K562 (cell line): ENCODE measurements at regions not wholly inside any gene's neighbourhood (a gene's known extent, or its start where the extent isn't known, plus 50 kb on each side); places are given as distances from the start of the nearest gene placed in this dataset.

Experiments used
- ATAC-seq: fragments of 200-7000 bp; cut with Tn5 transposase; 3 replicates; pipeline ENCODE4 v1.9.1; 2020; ENCODE audit warnings: moderate library complexity
- BruUV-seq: library from RNA; stranded (reverse); fragments of 400-500 nt; replicated peaks from 2 replicates; lab custom pipeline; 2021; lab: Mats Ljungman, UMichigan
- CTCF ChIA-PET: fragments of 300-600 bp; formaldehyde crosslinking; extraction: SDS; loops from one replicate; lab custom pipeline; 2021; ENCODE audit warnings: low intra/inter-chr PET ratio; lab: Yijun Ruan, JAX
- POLR2A ChIA-PET: fragments of 300-600, 350-650 bp; sonication (Branson Sonifier 250); formaldehyde crosslinking; extraction: SDS; loops from one replicate; lab custom pipeline; 2021; ENCODE audit warnings: antibody characterized with exemption, inconsistent platforms; lab: Yijun Ruan, JAX
- DNase-seq, 4 experiments: peaks; one replicate each; pipeline versions ENCODE4 v3.0.0 to v3.0.0-alpha.2; 2011 to 2018; ENCODE audit warnings: low spot score in 3 of 4, mixed read lengths in 3 of 4; ENCODE audit errors: extremely low read depth in 1 of 4
- FAIRE-seq: peaks from 2 replicates; lab custom pipeline; 2011; peaks lifted over from hg19 to GRCh38; lab: Jason Lieb, UNC
- H2AFZ ChIP-seq: 2 replicates; pipeline ENCODE4 v1.6.0; 2011; ENCODE audit warnings: low read depth, low read length, control low read depth, inconsistent platforms
- H3K27ac ChIP-seq: fragments of 200-600 bp; 3 replicates; pipeline ENCODE4 v1.8.0; 2011; ENCODE audit warnings: low read depth, mild to moderate bottlenecking, control low read depth, inconsistent platforms, low read length, moderate library complexity, mixed read lengths; ENCODE audit errors: extremely low read depth
- H3K27me3 ChIP-seq, 2 experiments: fragments of 300-600 bp in 1 of 2; 2 replicates in 1 of 2; 3 replicates in 1 of 2; pipeline versions ENCODE4 v1.6.0 to v1.8.0; 2011; ENCODE audit warnings: inconsistent platforms in 2 of 2, low read length in 2 of 2, mild to moderate bottlenecking in 1 of 2, mixed read lengths in 1 of 2, moderate library complexity in 1 of 2; ENCODE audit not compliant: control insufficient read depth in 2 of 2, insufficient read depth in 2 of 2
- H3K36me3 ChIP-seq: fragments of 300-600 bp; 3 replicates; pipeline ENCODE4 v1.8.0; 2011; ENCODE audit warnings: mild to moderate bottlenecking, low read length, inconsistent platforms; ENCODE audit not compliant: control insufficient read depth, insufficient read depth
- H3K4me1 ChIP-seq, 2 experiments: fragments of 200-600 bp in 1 of 2; replicated peaks in 1 of 2; 2 replicates in 1 of 2; 3 replicates in 1 of 2; pipeline versions ENCODE4 v1.5.1 to v1.8.0; 2011; ENCODE audit warnings: inconsistent platforms in 2 of 2, low read length in 2 of 2, mild to moderate bottlenecking in 1 of 2, mixed read lengths in 1 of 2, moderate library complexity in 1 of 2; ENCODE audit not compliant: control insufficient read depth in 2 of 2, insufficient read depth in 2 of 2
- H3K4me2 ChIP-seq: 2 replicates; pipeline ENCODE4 v1.6.1; 2011; ENCODE audit warnings: low read length, control low read depth, inconsistent platforms, mixed read lengths; ENCODE audit not compliant: insufficient read depth
- H3K4me3 ChIP-seq: fragments of 200-600 bp; sonication (generic), shearing (Covaris generic); 2 replicates; pipeline ENCODE4 v1.5.1; 2016; ENCODE audit warnings: control low read depth, inconsistent platforms
- H3K79me2 ChIP-seq: fragments of 200-600 bp; 3 replicates; pipeline ENCODE4 v1.8.0; 2011; ENCODE audit warnings: low read length, inconsistent platforms; ENCODE audit not compliant: control insufficient read depth, insufficient read depth
- H3K9ac ChIP-seq, 2 experiments: 2 replicates each; pipeline versions ENCODE4 v1.6.0 to v1.6.1; 2011; ENCODE audit warnings: low read depth in 2 of 2, low read length in 2 of 2, control low read depth in 1 of 2, inconsistent platforms in 1 of 2, mild to moderate bottlenecking in 1 of 2, mixed read lengths in 1 of 2; ENCODE audit not compliant: insufficient read depth in 1 of 2
- H3K9me1 ChIP-seq: one replicate; pipeline ENCODE4 v1.6.0; 2011; ENCODE audit warnings: inconsistent platforms, mild to moderate bottlenecking, low read length, moderate library complexity; ENCODE audit not compliant: control insufficient read depth, insufficient read depth
- H3K9me3 ChIP-seq: replicated peaks from 2 replicates; pipeline ENCODE4 v1.5.1; 2011; ENCODE audit warnings: low read depth, low read length, inconsistent platforms; ENCODE audit not compliant: control insufficient read depth, insufficient read depth
- H4K20me1 ChIP-seq: replicated peaks from 2 replicates; pipeline ENCODE4 v1.6.1; 2011; ENCODE audit warnings: low read length, inconsistent platforms, mixed read lengths; ENCODE audit not compliant: control insufficient read depth, insufficient read depth
- BRCA1 ChIP-seq, 2 experiments: fragments of 450-650 bp in 1 of 2; sonication (generic) in 1 of 2; formaldehyde crosslinking in 1 of 2; IDR thresholded peaks; 2 replicates each; pipeline versions ENCODE4 v1.5.0 to v1.6.1; 2017 to 2020; ENCODE audit warnings: mild to moderate bottlenecking in 1 of 2, missing genetic modification reagents in 1 of 2
- C11orf30 ChIP-seq: fragments of 450-650 bp; IDR thresholded peaks from 2 replicates; pipeline ENCODE4 v1.6.1; 2016; ENCODE audit warnings: low read depth, mild to moderate bottlenecking
- CBX5 ChIP-seq: IDR thresholded peaks from 2 replicates; pipeline ENCODE4 v1.6.1; 2014; ENCODE audit warnings: low read depth, borderline replicate concordance
- KLF1 ChIP-seq: fragments of 450-650 bp; IDR thresholded peaks from 2 replicates; pipeline ENCODE4 v1.6.1; 2016; ENCODE audit warnings: missing genetic modification characterization, missing compliant biosample characterization
- MAFF ChIP-seq: IDR thresholded peaks from 2 replicates; pipeline ENCODE4 v1.6.1; 2012; ENCODE audit warnings: low read length, improper control_type of control experiment
- MAFG ChIP-seq: fragments of 450-650 bp; conservative IDR thresholded peaks from 2 replicates; pipeline ENCODE4 v1.6.1; 2016; ENCODE audit warnings: missing genetic modification characterization, missing compliant biosample characterization
- MAFK ChIP-seq: IDR thresholded peaks from 2 replicates; pipeline ENCODE4 v1.6.1; 2011; ENCODE audit warnings: low read length, improper control_type of control experiment
- MYNN ChIP-seq, 2 experiments: sonication (generic); formaldehyde crosslinking in 1 of 2; IDR thresholded peaks; 2 replicates each; pipeline versions ENCODE4 v1.5.0 to v1.6.1; 2016 to 2020; ENCODE audit warnings: antibody characterized with exemption in 1 of 2, missing genetic modification reagents in 1 of 2
- PTRF ChIP-seq: fragments of 450-650 bp; IDR thresholded peaks from 2 replicates; pipeline ENCODE4 v1.6.1; 2016; ENCODE audit warnings: mild to moderate bottlenecking, missing genetic modification characterization, missing compliant biosample characterization
- STAT5A ChIP-seq: IDR thresholded peaks from 2 replicates; pipeline ENCODE4 v1.6.1; 2012; ENCODE audit warnings: low read length, inconsistent platforms, borderline replicate concordance
- TCFL5 ChIP-seq: fragments of 250-450 bp; sonication (Bioruptor Pico); conservative IDR thresholded peaks from 2 replicates; pipeline ENCODE4 v1.6.1; 2021; ENCODE audit warnings: mild to moderate bottlenecking, moderate library complexity, matching md5 sums
- XRCC5 ChIP-seq: fragments of 200-400 bp; formaldehyde crosslinking; IDR thresholded peaks from 2 replicates; pipeline ENCODE4 v1.6.1; 2017; ENCODE audit warnings: low read depth, mild to moderate bottlenecking, low read length
- ZNF316 ChIP-seq: fragments of 450-650 bp; IDR thresholded peaks from 2 replicates; pipeline ENCODE4 v1.6.1; 2016
- ZNF41 ChIP-seq: fragments of 250-450 bp; sonication (Bioruptor Pico); conservative IDR thresholded peaks from 2 replicates; pipeline ENCODE4 v1.4.0; 2020; ENCODE audit warnings: mild to moderate bottlenecking
- WGBS: fragments of 100-300 bp; shearing (Covaris generic); methylation state at CpG from one replicate; pipeline ENCODE4 v1.1.6; 2016; ENCODE audit warnings: low coverage, mixed read lengths; ENCODE audit not compliant: insufficient coverage; ENCODE audit errors: missing lambda C conversion rate; 5-methylcytosine and 5-hydroxymethylcytosine counted together
- in situ Hi-C: fragments of 300-500 bp; cut with MboI; formaldehyde crosslinking; loops from 4 replicates; pipeline ENCODE4 v1.15.0; 2018; ENCODE audit warnings: inconsistent platforms, mixed read lengths
- intact Hi-C: fragments of 100-400 bp; cut with micrococcal nuclease; formaldehyde crosslinking; loops from 2 replicates; pipeline ENCODE4 v1.14.2; 2022
- TF ChIP-seq, protein P1 (sequence below): sonication (generic); formaldehyde crosslinking; IDR thresholded peaks from 2 replicates; pipeline ENCODE4 v1.8.0; 2022; ENCODE audit warnings: mild to moderate bottlenecking, missing genetic modification reagents
- TF ChIP-seq, protein P2 (sequence below): fragments of 250-450 bp; sonication (Bioruptor Pico); IDR thresholded peaks from 2 replicates; pipeline ENCODE4 v1.4.0; 2020; ENCODE audit warnings: mild to moderate bottlenecking

DNA sequence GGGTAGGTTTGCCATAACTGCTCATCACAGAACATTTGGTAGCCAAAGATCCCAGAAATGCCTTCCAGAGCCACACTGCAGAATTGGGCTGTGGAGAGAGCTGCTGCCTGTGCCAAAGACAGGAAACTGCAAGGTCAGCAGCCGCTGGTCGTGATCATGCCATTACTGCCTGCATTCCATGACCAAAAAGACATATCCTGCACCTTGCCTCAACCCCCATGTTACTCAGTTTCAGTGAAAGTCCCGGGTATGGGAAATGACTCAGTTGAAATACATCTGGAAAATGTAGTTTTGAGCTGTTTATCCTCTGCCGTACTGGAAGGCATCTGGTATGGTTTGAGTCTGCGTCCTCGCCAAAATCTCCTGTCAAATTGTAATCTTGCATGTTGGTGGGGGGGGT is 161.7 kb downstream of the FCRL5 start:
- DNase-seq = no peak
- Histone ChIP-seq H4K20me1 (no peaks in the 10 kb centered on the region), H3K4me2 (no peak overlapping the region), H2AFZ (no peak overlapping the region), H3K79me2 (no peaks in the 10 kb centered on the region), H3K4me1 (no peaks in the 10 kb centered on the region), H3K27me3 (peaks cover 14 to 24% of the 10 kb centered on the region in 2 experiments; a peak in 4 of 5 replicates), H3K27ac (no peak overlapping the region), H3K4me3 (no peak overlapping the region), H3K36me3 (no peaks in the 10 kb centered on the region), H3K9ac (no peak overlapping the region), H3K9me3 (no peaks in the 10 kb centered on the region), H3K9me1 (no peaks in the 10 kb centered on the region)
- CTCF ChIA-PET = no interaction called here
- no peak for ATAC-seq
- TF ChIP-seq MAFK = peak; percentile 74
- peak; percentile 68 for TF ChIP-seq ZNF316
- TF ChIP-seq MAFG (tag) = peak; percentile 82
- no peak for TF ChIP-seq BRCA1 (IDR thresholded peaks at IDR 0.05)
- TF ChIP-seq BRCA1 (CRISPR knock-in tag; IDR thresholded peaks at IDR 0.05) = no peak
- TF ChIP-seq MAFF = peak; percentile 66; the same call in 1 of the 2 replicates
- TF ChIP-seq C11orf30 = peak; percentile 75
- POLR2A ChIA-PET = interaction anchor here (0.9 to 1.2 kb wide), 3 partner anchors 10 to 188 kb away, joined by 3 to 4 read pairs (median 3); no protein-coding TSS in a partner anchor
- in situ Hi-C loops (no loop called here), intact Hi-C loops (no loop called here)
- 3% methylated on average over 6 of the region's 6 CpGs for WGBS
- BruUV-seq = no TSS peak
- no peak for FAIRE-seq

DNA sequence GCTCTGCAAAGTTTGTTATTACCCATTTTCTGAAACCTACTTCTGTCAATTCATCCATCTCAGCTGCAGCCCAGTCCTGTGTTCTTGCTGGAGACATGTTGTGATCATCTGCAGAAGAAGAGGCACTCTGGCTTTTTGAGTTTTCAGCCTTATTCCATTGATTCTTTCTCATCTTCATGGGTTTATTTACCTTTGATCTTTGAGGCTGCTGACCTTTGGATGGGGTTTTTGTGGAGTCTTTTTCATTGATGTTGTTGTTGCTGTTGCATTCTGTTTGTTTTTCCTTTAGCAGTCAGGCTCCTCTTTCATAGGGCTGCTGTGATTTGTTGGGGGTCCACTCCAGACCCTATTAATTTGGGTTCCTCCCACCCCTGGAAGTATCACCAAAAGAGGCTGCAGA is 164.3 kb downstream of the FCRL5 start:
- intact Hi-C loops = no loop called here
- no peak overlapping the region for H3K4me2 ChIP-seq
- no peak overlapping the region for H3K9ac ChIP-seq
- H2AFZ ChIP-seq = no peak overlapping the region
- in situ Hi-C loops = no loop called here
- H3K4me1 ChIP-seq = no peaks in the 10 kb centered on the region
- no peak overlapping the region for H3K27ac ChIP-seq
- DNase-seq (no peak), FAIRE-seq (no peak), ATAC-seq (no peak)
- ChIA-PET POLR2A (no interaction called here), CTCF (no interaction called here)
- H3K79me2 ChIP-seq = no peaks in the 10 kb centered on the region
- H4K20me1 ChIP-seq = no peaks in the 10 kb centered on the region
- H3K4me3 ChIP-seq = no peak overlapping the region
- no peaks in the 10 kb centered on the region for H3K9me3 ChIP-seq
- H3K27me3 ChIP-seq = peaks cover 14 to 24% of the 10 kb centered on the region in 2 experiments; a peak in 4 of 5 replicates
- no peaks in the 10 kb centered on the region for H3K36me3 ChIP-seq
- no peaks in the 10 kb centered on the region for H3K9me1 ChIP-seq
- no TSS peak for BruUV-seq
- TF ChIP-seq KLF1 (tag) (no peak), ZNF41 (CRISPR knock-in tag) (no peak), MYNN (IDR thresholded peaks at IDR 0.05) (no peak), MYNN (CRISPR knock-in tag; IDR thresholded peaks at IDR 0.05) (no peak), CBX5 (no peak), PTRF (no peak), XRCC5 (no peak), STAT5A (no peak), TCFL5 (no peak)
- TF ChIP-seq, protein P1, sequence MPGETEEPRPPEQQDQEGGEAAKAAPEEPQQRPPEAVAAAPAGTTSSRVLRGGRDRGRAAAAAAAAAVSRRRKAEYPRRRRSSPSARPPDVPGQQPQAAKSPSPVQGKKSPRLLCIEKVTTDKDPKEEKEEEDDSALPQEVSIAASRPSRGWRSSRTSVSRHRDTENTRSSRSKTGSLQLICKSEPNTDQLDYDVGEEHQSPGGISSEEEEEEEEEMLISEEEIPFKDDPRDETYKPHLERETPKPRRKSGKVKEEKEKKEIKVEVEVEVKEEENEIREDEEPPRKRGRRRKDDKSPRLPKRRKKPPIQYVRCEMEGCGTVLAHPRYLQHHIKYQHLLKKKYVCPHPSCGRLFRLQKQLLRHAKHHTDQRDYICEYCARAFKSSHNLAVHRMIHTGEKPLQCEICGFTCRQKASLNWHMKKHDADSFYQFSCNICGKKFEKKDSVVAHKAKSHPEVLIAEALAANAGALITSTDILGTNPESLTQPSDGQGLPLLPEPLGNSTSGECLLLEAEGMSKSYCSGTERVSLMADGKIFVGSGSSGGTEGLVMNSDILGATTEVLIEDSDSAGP (CRISPR knock-in tag) = no peak
- TF ChIP-seq, protein P2, sequence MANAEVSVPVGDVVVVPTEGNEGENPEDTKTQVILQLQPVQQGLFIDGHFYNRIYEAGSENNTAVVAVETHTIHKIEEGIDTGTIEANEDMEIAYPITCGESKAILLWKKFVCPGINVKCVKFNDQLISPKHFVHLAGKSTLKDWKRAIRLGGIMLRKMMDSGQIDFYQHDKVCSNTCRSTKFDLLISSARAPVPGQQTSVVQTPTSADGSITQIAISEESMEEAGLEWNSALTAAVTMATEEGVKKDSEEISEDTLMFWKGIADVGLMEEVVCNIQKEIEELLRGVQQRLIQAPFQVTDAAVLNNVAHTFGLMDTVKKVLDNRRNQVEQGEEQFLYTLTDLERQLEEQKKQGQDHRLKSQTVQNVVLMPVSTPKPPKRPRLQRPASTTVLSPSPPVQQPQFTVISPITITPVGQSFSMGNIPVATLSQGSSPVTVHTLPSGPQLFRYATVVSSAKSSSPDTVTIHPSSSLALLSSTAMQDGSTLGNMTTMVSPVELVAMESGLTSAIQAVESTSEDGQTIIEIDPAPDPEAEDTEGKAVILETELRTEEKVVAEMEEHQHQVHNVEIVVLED (CRISPR knock-in tag) = no peak
